ENCODE measurements at regions not wholly inside any gene's neighbourhood (a gene's known extent, or its start where the extent isn't known, plus 50 kb on each side); places are given as distances from the start of the nearest gene placed in this dataset.

DNA sequence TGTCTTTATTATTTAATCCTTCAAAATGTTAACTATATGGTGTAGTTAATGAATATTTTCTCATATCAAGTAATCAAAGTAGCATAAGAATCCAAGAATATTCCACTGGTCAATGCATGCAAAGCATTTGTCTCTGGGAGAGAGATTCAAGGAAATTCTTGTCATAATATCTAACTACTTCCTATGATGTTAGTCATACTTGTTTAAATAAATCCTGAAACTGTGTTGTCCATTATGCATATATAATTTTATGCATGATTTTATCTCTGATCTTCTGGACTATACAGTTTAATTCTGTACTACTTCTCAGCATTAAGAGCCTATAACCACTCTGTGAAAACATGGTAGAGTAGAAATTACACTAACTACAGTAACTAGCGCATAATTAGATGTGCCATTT is 388.3 kb downstream of the NR4A2 start:
- no peak for TF ChIP-seq POLR2AphosphoS2 (conservative IDR thresholded peaks at IDR 0.05; ENCODE audit: low read length)
- no peak for TF ChIP-seq RNF2 (IDR thresholded peaks at IDR 0.05; ENCODE audit: borderline replicate concordance, low read depth)
- TF ChIP-seq, protein P1, sequence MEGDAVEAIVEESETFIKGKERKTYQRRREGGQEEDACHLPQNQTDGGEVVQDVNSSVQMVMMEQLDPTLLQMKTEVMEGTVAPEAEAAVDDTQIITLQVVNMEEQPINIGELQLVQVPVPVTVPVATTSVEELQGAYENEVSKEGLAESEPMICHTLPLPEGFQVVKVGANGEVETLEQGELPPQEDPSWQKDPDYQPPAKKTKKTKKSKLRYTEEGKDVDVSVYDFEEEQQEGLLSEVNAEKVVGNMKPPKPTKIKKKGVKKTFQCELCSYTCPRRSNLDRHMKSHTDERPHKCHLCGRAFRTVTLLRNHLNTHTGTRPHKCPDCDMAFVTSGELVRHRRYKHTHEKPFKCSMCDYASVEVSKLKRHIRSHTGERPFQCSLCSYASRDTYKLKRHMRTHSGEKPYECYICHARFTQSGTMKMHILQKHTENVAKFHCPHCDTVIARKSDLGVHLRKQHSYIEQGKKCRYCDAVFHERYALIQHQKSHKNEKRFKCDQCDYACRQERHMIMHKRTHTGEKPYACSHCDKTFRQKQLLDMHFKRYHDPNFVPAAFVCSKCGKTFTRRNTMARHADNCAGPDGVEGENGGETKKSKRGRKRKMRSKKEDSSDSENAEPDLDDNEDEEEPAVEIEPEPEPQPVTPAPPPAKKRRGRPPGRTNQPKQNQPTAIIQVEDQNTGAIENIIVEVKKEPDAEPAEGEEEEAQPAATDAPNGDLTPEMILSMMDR (IDR thresholded peaks at IDR 0.05): no peak
- no peak for TF ChIP-seq MYC (IDR thresholded peaks at IDR 0.05; ENCODE audit: borderline replicate concordance, low read length)
- TF ChIP-seq, protein P2, sequence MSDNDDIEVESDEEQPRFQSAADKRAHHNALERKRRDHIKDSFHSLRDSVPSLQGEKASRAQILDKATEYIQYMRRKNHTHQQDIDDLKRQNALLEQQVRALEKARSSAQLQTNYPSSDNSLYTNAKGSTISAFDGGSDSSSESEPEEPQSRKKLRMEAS (IDR thresholded peaks at IDR 0.05): no peak

Data from A549 (cell line).